GM18870 (cell line): ENCODE measurements at regions not wholly inside any gene's neighbourhood (a gene's known extent, or its start where the extent isn't known, plus 50 kb on each side); places are given as distances from the start of the nearest gene placed in this dataset.
"Not testable (repeated sequence)": the region's sequence is repeated elsewhere in the genome, so short reads cannot be mapped to it uniquely, and the experiment has no call there.

ENCODE experiments used
- ATAC-seq: cut with Tn5 transposase; IDR thresholded peaks from one replicate; pipeline ENCODE4 v1.9.1; 2021; ENCODE audit warnings: moderate library complexity; ENCODE audit not compliant: unreplicated experiment

- no peak for ATAC-seq
Observed at GRCh38 chr13:104650431-104650830, 1584.2 kb upstream of the SLC10A2 start.

GRCh38 chr13:104648291-104648690, 1582.1 kb upstream of the SLC10A2 start:
- ATAC-seq = no peak

- ATAC-seq = no peak
Observed at GRCh38 chr13:104645786-104646185, 1579.6 kb upstream of the SLC10A2 start.

GRCh38 chr13:104641309-104641708, 1575.1 kb upstream of the SLC10A2 start:
- no peak for ATAC-seq

- ATAC-seq = no peak
Observed at GRCh38 chr13:104635879-104636278, 1569.7 kb upstream of the SLC10A2 start.

GRCh38 chr13:104634016-104634415, 1567.8 kb upstream of the SLC10A2 start:
- ATAC-seq = no peak

GRCh38 chr13:104632736-104633135, 1566.5 kb upstream of the SLC10A2 start:
- ATAC-seq = no peak

GRCh38 chr13:104625201-104625600, 1559.0 kb upstream of the SLC10A2 start:
- no peak for ATAC-seq

- peak; percentile 84 for ATAC-seq
Observed at GRCh38 chr13:104616990-104617389, 1550.8 kb upstream of the SLC10A2 start.

GRCh38 chr13:104614361-104615145, 1548.3 kb upstream of the SLC10A2 start:
- ATAC-seq = no peak

- no peak for ATAC-seq
Observed at GRCh38 chr13:104608331-104608730, 1542.1 kb upstream of the SLC10A2 start.

GRCh38 chr13:104605435-104605834, 1539.2 kb upstream of the SLC10A2 start:
- ATAC-seq = not testable (repeated sequence)

GRCh38 chr13:104597546-104598180, 1531.4 kb upstream of the SLC10A2 start:
- ATAC-seq = no peak

- no peak for ATAC-seq
Observed at GRCh38 chr13:104595511-104595910, 1529.3 kb upstream of the SLC10A2 start.

GRCh38 chr13:104594806-104595205, 1528.6 kb upstream of the SLC10A2 start:
- no peak for ATAC-seq

GRCh38 chr13:104593693-104594092, 1527.5 kb upstream of the SLC10A2 start:
- no peak for ATAC-seq

GRCh38 chr13:104593251-104593576, 1527.0 kb upstream of the SLC10A2 start:
- ATAC-seq = no peak

GRCh38 chr13:104592545-104593250, 1526.5 kb upstream of the SLC10A2 start:
- no peak for ATAC-seq

GRCh38 chr13:104592127-104592526, 1525.9 kb upstream of the SLC10A2 start:
- ATAC-seq = no peak

- ATAC-seq = no peak
Observed at GRCh38 chr13:104586051-104586746, 1520.0 kb upstream of the SLC10A2 start.

GRCh38 chr13:104584481-104584880, 1518.3 kb upstream of the SLC10A2 start:
- no peak for ATAC-seq
